Posterior cingulate gyrus (tissue), 11 donors: ENCODE measurements at regions not wholly inside any gene's neighbourhood (a gene's known extent, or its start where the extent isn't known, plus 50 kb on each side); places are given as distances from the start of the nearest gene placed in this dataset.
"Not testable (repeated sequence)": the region's sequence is repeated elsewhere in the genome, so short reads cannot be mapped to it uniquely, and the experiment has no call there.

Experiments
- DNase-seq, 10 donors: peaks; one replicate each; pipeline versions ENCODE4 v3.0.0 to v3.0.0-alpha.2; 2020 to 2021; ENCODE audit warnings: mixed read lengths in 3 of 10
- intact Hi-C: fragments of 100-400 bp; cut with DNase I; formaldehyde crosslinking; loops from one replicate; pipeline ENCODE4 v1.15.1; 2023

- intact Hi-C loops, result no loop called here
- DNase-seq, result no peak
Measured at GRCh38 chr6:112622036-112622435, 274.9 kb downstream of the RFPL4B start.

DNA sequence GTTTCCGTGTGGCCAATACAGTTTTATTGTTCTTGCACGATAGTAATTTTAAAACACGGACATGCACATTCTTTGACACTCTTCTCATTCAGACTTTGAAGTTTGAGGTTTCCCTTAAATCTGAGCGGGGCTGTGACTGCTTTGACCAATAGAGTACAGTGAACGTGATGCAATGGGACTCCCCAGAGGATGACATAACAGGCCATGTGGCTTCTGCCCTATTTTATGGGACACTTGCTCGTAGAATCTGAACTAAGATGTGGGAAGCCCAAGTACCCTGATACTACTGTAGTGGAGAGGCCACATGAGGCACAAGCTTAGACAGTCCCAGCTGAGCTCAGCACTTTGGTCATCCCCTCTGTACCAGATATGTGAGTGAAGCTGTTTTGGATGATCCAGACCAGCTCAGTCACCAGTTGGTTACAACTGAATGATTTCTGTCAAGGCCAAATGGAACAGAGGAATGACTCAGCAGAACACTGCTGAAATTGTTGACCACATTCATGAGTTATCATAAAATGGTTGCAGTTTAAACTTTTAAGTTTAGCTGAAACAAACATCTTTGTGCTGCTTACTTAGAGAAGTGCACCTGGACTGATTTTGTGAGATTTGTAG lies 279.4 kb downstream of the RFPL4B start:
- intact Hi-C loops, result no loop called here
- DNase-seq, result no peak

GRCh38 chr6:112634376-112634775 lies 287.2 kb downstream of the RFPL4B start:
- DNase-seq, result no peak
- intact Hi-C loops, result no loop called here

- DNase-seq, result no peak
- intact Hi-C loops, result no loop called here
Measured at GRCh38 chr6:112636650-112637262, 289.6 kb downstream of the RFPL4B start.

- intact Hi-C loops, result no loop called here
- no peak for DNase-seq
Measured at GRCh38 chr6:112639391-112639831, 292.3 kb downstream of the RFPL4B start.

DNA sequence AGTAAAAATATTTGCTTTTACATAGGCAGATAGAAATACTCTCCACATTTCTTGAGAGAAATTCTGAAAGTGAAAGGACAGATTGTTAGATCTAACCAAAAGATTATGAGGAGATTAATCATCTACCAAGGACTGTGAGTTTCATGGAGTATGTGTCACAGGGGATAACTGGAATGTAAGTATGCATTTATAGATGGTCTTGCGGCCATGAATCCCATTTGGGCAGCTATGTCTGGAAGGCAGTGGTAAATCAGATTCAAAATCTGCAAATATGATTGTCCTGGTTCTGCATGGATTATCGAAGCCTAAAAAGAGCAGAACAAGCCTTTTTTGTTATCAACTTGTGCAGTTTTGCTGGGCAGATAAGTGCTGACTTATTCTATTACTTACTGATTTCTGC lies 293.8 kb downstream of the RFPL4B start:
- DNase-seq, result no peak
- intact Hi-C loops, result no loop called here

- DNase-seq, result no peak
- intact Hi-C loops, result no loop called here
Measured at GRCh38 chr6:112649853-112650252, 302.7 kb downstream of the RFPL4B start.

DNA sequence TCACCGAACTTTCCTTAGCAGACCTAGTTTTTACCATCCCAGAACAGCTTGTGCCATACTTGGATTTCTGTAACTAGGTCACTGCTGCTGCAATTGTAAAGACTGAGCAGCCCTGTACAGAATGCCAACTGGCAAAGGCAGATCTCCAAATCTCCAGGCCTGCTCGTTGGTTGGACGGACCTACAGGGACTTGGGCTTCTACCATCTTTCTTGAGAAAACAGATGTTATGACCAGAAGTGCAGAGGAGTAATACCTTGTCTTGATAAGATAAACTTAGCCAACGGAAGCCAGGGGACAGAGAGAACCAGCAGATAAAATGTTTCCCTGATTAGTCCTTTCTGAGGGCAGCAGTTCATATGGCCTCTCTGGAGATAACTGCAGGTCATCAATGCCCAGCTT lies 304.1 kb downstream of the RFPL4B start:
- intact Hi-C loops, result no loop called here
- DNase-seq, result peak in 8 of 10 donors; percentile 32 to 87 (median 54)

DNA sequence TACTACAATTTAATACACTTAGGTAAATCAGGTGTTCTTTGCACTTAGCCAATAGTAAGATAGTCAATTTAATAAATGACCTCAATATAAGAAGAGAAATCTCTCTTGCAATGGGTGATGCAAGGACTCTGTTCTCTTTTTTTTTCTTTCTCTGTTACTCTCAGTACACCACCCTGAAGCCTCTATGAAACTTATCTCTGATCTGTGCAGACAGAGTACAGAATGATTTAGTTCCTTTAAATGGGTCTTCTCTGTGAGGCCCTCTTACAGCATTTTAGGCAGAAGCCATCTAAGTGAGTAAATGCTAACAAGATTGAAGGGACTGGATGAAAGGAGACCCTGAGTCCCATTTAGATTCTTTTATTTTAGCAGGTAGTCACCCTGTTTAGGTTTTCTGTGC lies 312.8 kb downstream of the RFPL4B start:
- no peak for DNase-seq
- intact Hi-C loops, result no loop called here

- intact Hi-C loops, result no loop called here
- no peak for DNase-seq
Measured at GRCh38 chr6:112660626-112661025, 313.5 kb downstream of the RFPL4B start.

- intact Hi-C loops, result no loop called here
Measured at GRCh38 chr6:112663698-112664097, 316.6 kb downstream of the RFPL4B start.

DNA sequence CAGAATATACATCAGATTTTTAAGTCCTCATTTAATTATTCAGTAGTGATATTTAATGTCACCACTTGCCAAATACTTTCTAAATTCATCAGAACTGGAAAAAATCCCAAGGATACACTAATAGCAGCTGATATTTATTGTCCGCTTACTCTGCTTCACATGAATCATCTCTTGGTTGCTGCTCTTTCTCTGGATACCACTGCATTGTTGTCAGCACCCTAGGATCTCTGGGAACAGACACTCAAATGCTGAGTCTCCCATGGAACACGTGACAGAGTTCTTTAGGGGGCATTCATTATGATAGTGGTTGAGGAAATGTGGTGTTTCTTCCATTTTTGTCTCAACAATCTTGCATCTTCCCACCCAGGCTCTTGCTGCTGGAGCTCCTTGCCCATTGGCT lies 318.0 kb downstream of the RFPL4B start:
- DNase-seq, result no peak
- intact Hi-C loops, result no loop called here

More at GRCh38 chr6:112663698-112664097, 316.6 kb downstream of the RFPL4B start:
- no peak for DNase-seq

DNA sequence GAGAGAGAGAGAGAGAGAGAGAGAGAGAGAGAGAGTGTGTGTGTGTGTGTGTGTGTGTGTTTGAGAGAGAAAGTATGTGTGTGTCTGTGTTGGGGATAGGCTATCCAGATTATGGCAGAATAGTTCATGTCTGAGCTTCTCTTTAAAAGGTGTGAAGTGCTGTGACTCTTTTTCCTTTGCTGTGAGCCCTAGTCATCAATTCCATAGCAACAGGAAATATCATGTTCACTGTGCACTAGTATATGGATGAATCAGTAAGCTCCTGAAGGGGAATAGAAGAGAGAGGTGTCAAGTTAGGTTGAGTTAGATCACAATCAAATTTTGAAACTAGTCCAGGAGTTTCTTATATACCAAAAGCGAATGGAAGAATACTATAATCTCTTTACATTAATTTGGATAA lies 318.7 kb downstream of the RFPL4B start:
- intact Hi-C loops, result no loop called here
- DNase-seq, result no peak

- intact Hi-C loops, result no loop called here
- no peak for DNase-seq
Measured at GRCh38 chr6:112667427-112667826, 320.3 kb downstream of the RFPL4B start.

GRCh38 chr6:112680091-112680490 lies 333.0 kb downstream of the RFPL4B start:
- intact Hi-C loops, result no loop called here

GRCh38 chr6:112682071-112682470 lies 334.9 kb downstream of the RFPL4B start:
- intact Hi-C loops, result no loop called here
- no peak for DNase-seq

More at GRCh38 chr6:112680091-112680490, 333.0 kb downstream of the RFPL4B start:
- DNase-seq, result no peak

GRCh38 chr6:112683106-112683505 lies 336.0 kb downstream of the RFPL4B start:
- intact Hi-C loops, result no loop called here
- DNase-seq, result no peak

DNA sequence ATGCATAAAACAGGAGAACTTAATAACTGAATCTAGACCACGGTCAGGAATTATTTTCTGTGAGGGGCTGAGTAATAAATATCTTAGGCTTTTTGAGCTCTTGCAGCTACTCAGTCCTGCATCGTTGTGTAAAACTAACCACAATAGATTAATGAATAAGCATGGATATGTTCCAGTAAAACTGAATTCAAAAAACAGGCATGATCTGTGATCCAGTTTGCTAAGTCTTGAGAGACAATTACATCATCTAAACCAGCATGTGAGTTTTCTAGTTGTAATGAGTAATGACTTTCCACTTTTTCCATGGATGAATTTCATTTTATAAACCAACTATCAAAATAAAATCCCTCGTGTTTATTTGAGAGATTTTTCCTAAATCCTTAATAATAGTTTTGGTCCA lies 336.8 kb downstream of the RFPL4B start:
- no peak for DNase-seq
- intact Hi-C loops, result no loop called here

GRCh38 chr6:112685521-112686220 lies 338.5 kb downstream of the RFPL4B start:
- peak in 3 of 10 donors; percentile 38 to 55 (median 50) for DNase-seq
- intact Hi-C loops, result not testable (repeated sequence)

- DNase-seq, result peak in 2 of 10 donors; percentile 21 to 31
- intact Hi-C loops, result not testable (repeated sequence)
Measured at GRCh38 chr6:112688487-112689165, 341.5 kb downstream of the RFPL4B start.

DNA sequence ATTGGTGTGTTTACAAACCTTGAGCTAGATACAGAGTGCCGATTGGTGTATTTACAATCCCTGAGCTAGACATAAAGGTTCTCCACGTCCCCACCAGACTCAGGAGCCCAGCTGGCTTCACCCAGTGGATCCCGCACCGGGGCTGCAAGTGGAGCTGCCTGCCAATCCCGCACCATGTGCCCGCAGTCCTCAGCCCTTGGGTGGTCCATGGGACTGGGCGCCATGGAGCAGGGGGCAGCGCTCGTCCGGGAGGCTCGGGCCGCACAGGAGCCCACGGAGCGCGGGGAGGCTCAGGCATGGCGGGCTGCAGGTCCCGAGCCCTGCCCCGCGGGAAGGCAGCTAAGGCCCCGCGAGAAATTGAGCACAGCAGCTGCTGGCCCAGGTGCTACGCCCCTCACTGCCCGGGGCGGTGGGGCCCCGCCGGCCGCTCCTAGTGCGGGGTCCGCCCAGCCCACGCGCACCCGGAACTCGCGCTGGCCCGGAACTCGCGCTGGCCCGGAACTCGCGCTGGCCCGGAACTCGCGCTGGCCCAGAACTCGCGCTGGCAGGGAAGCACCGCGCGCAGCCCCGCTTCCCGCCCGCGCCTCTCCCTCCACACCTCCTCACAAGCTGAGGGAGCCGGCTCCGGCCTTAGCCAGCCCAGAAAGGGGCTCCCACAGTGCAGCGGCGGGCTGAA lies 342.2 kb downstream of the RFPL4B start:
- intact Hi-C loops, result not testable (repeated sequence)
- DNase-seq, result peak in 2 of 10 donors; percentile 61 to 76
